ENCODE measurements at regions not wholly inside any gene's neighbourhood (a gene's known extent, or its start where the extent isn't known, plus 50 kb on each side); places are given as distances from the start of the nearest gene placed in this dataset.

GRCh38 chr11:109877043-109877442, 216.1 kb upstream of the ZC3H12C start:
- TF ChIP-seq CTCF (conservative IDR thresholded peaks at IDR 0.05) (no peak), ZFX (IDR thresholded peaks at IDR 0.05) (no peak)

Data from C4-2B (cell line).